ENCODE measurements at regions not wholly inside any gene's neighbourhood (a gene's known extent, or its start where the extent isn't known, plus 50 kb on each side); places are given as distances from the start of the nearest gene placed in this dataset.

DNA sequence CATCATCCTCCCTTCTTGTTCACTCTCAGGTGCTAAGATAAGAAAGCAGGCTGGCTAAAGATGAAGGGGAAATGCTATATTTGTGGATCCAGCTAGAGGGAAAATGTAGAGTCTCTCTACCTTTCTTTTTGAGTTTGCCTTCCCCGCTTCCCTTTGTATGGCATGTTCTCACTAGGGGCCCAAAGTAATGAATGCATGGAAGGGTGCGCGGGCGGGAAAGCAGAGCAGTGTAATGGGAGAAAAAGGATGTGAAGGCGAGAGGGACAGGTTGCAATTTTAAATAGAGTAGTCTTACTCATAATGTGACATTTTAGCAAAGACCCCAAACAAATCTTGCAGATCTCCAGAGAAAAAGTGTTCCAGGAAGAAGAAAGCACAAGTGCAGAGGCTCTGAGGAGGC, 105.1 kb upstream of the ATP1B1 start:
- TF ChIP-seq CTCF (IDR thresholded peaks at IDR 0.05) (no peak), POLR2A (IDR thresholded peaks at IDR 0.05) (no peak), EP300 (IDR thresholded peaks at IDR 0.05) (no peak)

Measured in tibial nerve (tissue), 4 donors.